ENCODE measurements at regions not wholly inside any gene's neighbourhood (a gene's known extent, or its start where the extent isn't known, plus 50 kb on each side); places are given as distances from the start of the nearest gene placed in this dataset.

DNA sequence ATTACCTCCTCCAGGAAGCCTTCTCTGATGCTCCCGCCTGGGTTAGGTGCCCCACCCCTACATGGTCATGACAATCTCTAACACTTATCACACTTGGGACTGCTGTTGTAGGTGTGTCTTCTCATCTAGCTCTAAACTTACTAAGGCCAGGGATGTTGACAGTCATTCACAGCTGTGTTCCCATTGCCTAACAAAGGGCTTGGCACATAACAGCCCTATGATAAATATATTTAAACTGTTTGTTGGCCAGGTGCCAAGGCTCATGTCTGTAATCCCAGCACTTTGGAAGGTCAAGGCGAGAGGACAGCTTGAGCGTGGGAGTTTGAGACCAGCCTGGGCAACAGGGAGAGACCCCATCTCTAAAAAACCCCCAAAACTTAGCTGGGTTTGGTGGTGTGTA lies 98.8 kb upstream of the RGS6 start:
- DNase-seq (ENCODE audit: low read depth) = no peak

DNA sequence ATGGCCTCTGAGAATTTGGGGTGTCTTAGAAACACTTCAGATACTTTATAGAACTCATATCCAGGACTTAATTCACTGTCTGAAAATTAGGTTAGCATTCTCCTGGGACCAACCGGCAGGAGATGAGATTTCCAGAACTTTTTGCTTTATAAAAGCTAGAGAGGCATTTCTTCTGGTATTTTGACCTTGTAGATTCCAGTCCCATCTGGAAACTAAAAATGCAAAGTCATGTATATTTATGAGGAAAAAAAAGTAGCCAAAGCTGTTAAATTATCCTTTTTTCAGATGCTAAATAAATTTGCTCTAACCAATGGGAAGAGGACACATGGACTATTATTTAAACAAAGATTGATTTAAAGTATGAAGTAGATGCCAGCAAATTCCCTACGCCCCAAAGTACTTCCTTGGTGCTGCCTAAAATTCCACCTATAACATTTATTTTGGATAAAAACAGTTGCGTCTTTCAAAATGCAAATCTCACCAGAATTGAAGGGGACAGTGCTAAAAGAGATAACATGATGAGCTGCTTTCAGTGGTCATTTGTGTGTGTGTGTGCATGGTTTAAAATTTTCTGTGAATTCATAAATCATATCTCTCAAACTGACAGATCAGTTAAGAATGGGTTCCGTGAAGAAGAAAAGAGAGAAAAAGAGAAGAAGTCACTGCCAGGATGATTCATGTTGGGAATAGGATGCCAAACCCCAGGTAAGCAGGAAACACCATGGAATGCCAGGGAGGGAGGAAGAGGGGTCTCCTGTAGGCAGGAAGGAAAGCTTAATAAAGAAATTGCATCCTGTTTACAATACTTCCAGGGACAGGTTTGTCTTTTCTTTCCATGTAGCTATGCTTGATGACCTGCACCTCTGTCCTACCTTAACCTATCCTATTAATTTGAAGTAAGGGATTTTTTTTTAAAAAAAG lies 97.7 kb upstream of the RGS6 start:
- no peak for DNase-seq (ENCODE audit: low read depth)

DNA sequence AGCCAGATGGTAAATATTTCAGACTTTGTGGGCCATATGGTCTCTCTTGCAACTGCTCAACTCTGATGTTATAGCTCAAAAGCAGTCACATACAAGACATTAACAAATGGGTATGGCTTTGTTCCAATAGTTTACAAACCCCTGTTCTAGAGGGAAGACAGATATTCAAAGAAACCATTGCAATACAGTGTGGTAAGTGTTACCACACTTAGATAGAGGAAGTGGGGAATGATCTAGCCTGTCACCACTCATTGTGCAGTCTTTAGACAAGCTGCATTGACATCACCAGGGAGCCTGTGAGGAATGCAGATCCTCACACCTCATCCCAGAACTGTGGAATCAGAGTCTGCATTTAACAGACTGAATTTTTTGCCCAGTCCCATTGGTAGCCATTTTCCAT lies 80.0 kb upstream of the RGS6 start:
- no peak for DNase-seq (ENCODE audit: low read depth)

DNA sequence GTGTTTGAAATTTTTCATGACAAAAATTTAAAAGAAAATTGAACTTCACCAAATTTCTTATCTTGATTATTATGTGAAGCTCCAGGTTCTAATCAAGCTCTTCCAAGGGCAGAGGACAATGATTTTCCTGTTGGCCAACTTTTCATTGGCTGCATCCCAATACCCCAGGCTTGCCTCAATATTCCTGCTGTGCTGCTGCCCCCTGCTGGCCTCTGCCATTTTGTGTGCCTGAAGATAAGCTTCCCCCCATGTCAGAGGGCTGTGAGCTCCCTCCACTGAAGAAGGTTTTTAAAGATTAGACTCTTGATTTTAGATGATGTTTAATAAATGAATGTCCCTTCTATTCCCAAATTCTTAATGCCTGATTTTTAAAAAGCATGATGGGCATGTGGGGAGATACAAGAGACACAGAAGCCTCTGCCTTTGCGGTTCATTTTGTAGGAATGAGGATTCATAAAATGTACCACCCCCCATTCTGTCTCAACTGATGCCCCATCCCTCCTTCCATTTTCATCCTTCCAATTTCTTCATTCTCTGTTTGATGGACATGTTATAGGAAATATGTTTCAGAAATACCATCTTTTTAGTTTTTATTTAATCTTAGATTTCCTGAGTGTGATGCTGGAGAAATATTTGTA lies 76.7 kb upstream of the RGS6 start:
- peak; percentile 78 for DNase-seq (ENCODE audit: low read depth)

DNA sequence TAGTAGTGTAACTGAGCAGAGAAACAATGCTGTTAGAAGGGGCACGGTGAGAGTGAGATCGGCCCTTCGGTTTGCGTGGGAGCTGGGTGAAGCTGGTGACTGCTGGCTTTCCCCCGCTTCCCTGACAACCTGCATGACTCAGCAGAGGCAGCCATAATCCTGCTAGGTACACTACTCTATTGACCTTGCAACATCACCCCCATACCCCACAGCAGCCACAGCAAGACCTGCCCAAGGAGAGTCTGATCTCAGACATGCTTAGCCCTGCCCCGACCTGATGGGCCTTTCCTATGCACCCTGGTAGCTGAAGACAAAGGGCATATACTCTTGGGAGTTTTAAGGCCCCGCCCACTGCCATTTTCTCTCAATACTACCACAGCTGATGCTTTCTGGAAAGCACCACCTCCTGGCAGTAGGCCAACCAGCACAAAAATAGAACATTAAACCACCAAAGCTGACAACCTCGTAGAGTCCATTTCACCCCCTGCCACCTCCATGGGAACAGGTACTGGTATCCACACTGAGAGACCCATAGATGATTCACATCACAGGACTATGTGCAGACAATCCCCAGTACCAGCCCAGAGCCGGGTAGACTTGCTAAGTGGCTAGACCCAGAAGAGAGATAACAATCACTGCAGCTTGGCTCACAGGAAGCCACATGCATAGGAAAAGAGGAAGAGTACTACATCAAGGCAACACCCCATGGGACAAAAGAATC lies 75.9 kb upstream of the RGS6 start:
- DNase-seq (ENCODE audit: low read depth) = peak; percentile 11

DNA sequence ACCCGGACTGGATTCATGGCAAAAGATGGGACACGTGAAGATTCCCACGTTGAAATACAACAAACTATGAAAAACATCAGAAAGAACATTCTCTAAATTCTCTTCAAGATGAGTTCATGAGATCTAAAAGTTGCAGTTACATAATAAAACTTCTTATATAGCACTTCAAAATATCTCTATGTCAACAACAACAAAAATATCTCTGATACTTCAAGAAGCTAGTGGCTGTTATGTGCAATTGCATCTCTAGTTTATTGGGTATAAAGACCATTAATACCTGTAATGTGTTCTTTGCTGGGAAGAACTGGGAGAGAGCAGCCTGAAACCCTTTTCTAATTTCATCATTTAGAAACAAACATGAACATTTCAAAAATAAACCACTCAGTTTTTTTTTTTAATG lies 69.2 kb upstream of the RGS6 start:
- no peak for DNase-seq (ENCODE audit: low read depth)

DNA sequence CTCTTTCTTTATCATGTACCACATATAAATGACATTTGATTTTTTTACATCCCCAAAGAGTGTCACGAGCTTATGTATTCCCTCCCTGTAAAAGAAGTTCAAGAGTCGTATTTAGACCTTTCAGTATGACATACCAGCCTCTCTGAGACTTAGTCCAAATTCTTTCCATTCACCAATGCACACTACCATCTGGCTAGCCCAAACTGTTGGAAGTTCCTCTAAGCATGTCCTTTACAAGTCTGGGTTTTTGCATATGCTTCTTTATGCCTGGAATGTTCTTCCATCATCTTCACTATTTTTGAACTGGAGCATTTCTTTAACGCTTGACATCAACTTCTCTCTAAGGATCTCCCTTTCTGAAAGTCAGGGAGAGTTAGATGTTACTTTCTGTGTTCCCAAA lies 68.5 kb upstream of the RGS6 start:
- no peak for DNase-seq (ENCODE audit: low read depth)

Measured in myocyte (in vitro differentiated cells).